ENCODE measurements at regions not wholly inside any gene's neighbourhood (a gene's known extent, or its start where the extent isn't known, plus 50 kb on each side); places are given as distances from the start of the nearest gene placed in this dataset.

DNA sequence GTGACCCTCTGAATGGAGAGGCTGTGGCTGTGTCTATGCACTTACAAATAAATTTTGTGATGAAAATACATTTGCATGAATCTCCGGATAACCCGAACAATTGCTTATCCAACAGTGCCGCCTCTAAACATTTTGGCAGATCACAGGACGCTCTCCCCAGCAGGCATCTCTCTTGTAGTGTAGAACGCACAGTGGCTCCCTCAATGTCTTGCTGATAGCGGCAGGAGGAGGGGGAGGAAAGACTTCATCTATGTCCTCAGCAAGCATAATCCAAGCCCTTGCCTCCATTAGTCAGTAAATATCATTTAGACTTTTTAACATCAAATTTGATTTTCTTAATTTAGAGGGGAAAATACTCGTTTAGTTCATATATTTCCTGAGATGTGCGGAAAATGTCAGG, 318.1 kb upstream of the IGF1R start:
- TF ChIP-seq, protein P1, sequence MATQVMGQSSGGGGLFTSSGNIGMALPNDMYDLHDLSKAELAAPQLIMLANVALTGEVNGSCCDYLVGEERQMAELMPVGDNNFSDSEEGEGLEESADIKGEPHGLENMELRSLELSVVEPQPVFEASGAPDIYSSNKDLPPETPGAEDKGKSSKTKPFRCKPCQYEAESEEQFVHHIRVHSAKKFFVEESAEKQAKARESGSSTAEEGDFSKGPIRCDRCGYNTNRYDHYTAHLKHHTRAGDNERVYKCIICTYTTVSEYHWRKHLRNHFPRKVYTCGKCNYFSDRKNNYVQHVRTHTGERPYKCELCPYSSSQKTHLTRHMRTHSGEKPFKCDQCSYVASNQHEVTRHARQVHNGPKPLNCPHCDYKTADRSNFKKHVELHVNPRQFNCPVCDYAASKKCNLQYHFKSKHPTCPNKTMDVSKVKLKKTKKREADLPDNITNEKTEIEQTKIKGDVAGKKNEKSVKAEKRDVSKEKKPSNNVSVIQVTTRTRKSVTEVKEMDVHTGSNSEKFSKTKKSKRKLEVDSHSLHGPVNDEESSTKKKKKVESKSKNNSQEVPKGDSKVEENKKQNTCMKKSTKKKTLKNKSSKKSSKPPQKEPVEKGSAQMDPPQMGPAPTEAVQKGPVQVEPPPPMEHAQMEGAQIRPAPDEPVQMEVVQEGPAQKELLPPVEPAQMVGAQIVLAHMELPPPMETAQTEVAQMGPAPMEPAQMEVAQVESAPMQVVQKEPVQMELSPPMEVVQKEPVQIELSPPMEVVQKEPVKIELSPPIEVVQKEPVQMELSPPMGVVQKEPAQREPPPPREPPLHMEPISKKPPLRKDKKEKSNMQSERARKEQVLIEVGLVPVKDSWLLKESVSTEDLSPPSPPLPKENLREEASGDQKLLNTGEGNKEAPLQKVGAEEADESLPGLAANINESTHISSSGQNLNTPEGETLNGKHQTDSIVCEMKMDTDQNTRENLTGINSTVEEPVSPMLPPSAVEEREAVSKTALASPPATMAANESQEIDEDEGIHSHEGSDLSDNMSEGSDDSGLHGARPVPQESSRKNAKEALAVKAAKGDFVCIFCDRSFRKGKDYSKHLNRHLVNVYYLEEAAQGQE (IDR thresholded peaks at IDR 0.05; ENCODE audit: insufficient read depth in 1 of 2, low read depth in 2 of 2, low read length in 2 of 2): no peak
- TF ChIP-seq POLR2AphosphoS5 (IDR thresholded peaks at IDR 0.05; ENCODE audit: low read depth, low read length) (no peak), TAF1 (IDR thresholded peaks at IDR 0.05; ENCODE audit: borderline replicate concordance, insufficient read depth, low read length) (no peak), SIN3A (IDR thresholded peaks at IDR 0.05; ENCODE audit: borderline replicate concordance, insufficient read depth, low read length) (no peak), FOXP2 (optimal IDR thresholded peaks at IDR 0.05; ENCODE audit: borderline replicate concordance, extremely low read depth, extremely low read length, insufficient read depth) (no peak)

DNA sequence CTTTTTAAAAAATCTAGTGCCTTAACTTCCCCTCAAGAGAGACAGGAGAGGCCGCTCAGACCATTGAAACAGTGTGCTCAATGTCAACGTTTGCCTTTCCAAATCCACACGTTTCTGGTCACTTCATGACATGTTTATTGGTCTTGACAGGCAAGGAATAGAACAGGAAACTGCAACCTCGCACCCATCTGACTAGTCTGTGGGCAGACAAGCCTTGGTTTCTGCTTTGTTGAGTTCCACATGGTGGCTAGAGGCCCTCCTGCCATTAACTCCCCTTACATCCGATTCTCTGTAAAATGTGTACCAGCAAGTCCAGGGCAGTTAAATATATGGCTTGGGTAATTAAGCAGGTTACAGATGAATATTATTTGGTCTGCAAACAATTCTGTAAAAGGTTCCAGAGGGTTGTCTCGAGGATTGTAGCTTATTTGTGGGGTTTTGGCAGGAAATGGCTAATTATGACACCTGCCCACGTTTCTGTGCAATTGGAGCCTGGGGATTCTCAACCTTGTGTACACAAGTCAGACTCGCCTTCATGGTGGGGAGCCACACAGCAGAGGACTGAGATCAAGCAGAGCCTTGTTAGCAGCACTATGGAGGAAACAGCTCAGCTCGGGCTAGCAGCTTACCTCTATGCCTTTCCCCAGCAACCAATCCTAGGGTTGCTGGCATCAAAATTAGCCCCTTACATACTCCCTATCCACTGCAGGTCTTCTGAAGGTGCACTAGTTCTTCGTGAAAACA, 317.5 kb upstream of the IGF1R start:
- TF ChIP-seq FOXP2 (optimal IDR thresholded peaks at IDR 0.05; ENCODE audit: borderline replicate concordance, extremely low read depth, extremely low read length, insufficient read depth): no peak
- TF ChIP-seq, protein P1 (IDR thresholded peaks at IDR 0.05; ENCODE audit: insufficient read depth in 1 of 2, low read depth in 2 of 2, low read length in 2 of 2): no peak
- TF ChIP-seq SIN3A (IDR thresholded peaks at IDR 0.05; ENCODE audit: borderline replicate concordance, insufficient read depth, low read length): no peak
- no peak for TF ChIP-seq POLR2AphosphoS5 (IDR thresholded peaks at IDR 0.05; ENCODE audit: low read depth, low read length)
- TF ChIP-seq TAF1 (IDR thresholded peaks at IDR 0.05; ENCODE audit: borderline replicate concordance, insufficient read depth, low read length): no peak

DNA sequence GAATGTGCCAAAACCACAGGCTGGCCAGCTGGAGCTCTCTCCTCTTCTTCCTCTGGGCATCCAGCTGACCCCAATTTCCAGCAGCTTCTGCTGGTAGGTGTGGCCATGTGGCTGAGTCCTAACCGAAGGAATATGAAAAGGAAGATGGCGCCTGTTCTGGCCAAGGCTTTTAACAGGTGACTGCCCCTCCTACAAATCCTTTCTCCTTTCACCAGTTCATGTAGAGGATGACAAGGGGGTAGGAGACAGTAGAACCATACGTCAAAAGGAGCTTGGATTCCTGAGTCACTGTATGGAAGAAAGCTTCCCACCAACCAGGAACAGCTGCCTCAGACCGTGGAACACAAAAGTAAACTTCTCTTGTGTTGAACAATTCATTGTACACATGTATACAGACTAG, 316.7 kb upstream of the IGF1R start:
- TF ChIP-seq FOXP2 (optimal IDR thresholded peaks at IDR 0.05; ENCODE audit: borderline replicate concordance, extremely low read depth, extremely low read length, insufficient read depth) (no peak), TAF1 (IDR thresholded peaks at IDR 0.05; ENCODE audit: borderline replicate concordance, insufficient read depth, low read length) (no peak), SIN3A (IDR thresholded peaks at IDR 0.05; ENCODE audit: borderline replicate concordance, insufficient read depth, low read length) (no peak)
- TF ChIP-seq, protein P1 (IDR thresholded peaks at IDR 0.05; ENCODE audit: insufficient read depth in 1 of 2, low read depth in 2 of 2, low read length in 2 of 2): no peak

DNA sequence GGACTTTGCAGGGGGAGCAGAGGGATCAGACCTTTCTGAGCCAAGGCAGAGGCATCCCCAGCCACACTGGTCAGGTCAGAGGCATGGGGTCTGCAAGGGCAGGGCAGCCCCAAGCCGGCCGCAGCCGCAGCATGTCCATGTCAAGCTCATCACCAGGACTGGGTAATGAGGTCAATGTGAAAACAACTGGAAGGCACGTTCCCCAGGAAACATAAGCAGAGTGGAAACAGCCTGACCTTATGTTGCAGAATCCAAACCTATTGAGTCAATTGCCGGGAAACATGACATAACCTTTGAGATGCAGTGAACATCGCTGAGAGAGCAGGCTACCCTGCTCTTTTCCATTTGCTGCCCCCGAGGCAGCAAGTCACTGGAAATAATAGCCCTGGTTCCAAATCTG, 315.1 kb upstream of the IGF1R start:
- TF ChIP-seq SIN3A (IDR thresholded peaks at IDR 0.05; ENCODE audit: borderline replicate concordance, insufficient read depth, low read length) (no peak), POLR2AphosphoS5 (IDR thresholded peaks at IDR 0.05; ENCODE audit: low read depth, low read length) (no peak), FOXP2 (optimal IDR thresholded peaks at IDR 0.05; ENCODE audit: borderline replicate concordance, extremely low read depth, extremely low read length, insufficient read depth) (no peak), TAF1 (IDR thresholded peaks at IDR 0.05; ENCODE audit: borderline replicate concordance, insufficient read depth, low read length) (no peak)
- TF ChIP-seq, protein P1 (IDR thresholded peaks at IDR 0.05; ENCODE audit: insufficient read depth in 1 of 2, low read depth in 2 of 2, low read length in 2 of 2): no peak

Measured in PFSK-1 (cell line).